ENCODE measurements at regions not wholly inside any gene's neighbourhood (a gene's known extent, or its start where the extent isn't known, plus 50 kb on each side); places are given as distances from the start of the nearest gene placed in this dataset.

- TF ChIP-seq CTCF (IDR thresholded peaks at IDR 0.05; ENCODE audit: borderline replicate concordance, insufficient read depth, low read depth, low read length) = no peak
- H3K4me3 ChIP-seq (ENCODE audit: low read depth, low read length) = no peak overlapping the region
Measured at GRCh38 chr6:40298207-40298606, 289.0 kb downstream of the LRFN2 start.

GRCh38 chr6:40295251-40295950 is 291.8 kb downstream of the LRFN2 start:
- no peak for TF ChIP-seq CTCF (IDR thresholded peaks at IDR 0.05; ENCODE audit: borderline replicate concordance, insufficient read depth, low read depth, low read length)

GRCh38 chr6:40293460-40294185 is 293.5 kb downstream of the LRFN2 start:
- no peak for TF ChIP-seq CTCF (IDR thresholded peaks at IDR 0.05; ENCODE audit: borderline replicate concordance, insufficient read depth, low read depth, low read length)
- H3K4me3 ChIP-seq (ENCODE audit: low read depth, low read length) = no peak overlapping the region

More at GRCh38 chr6:40295251-40295950, 291.8 kb downstream of the LRFN2 start:
- no peak overlapping the region for H3K4me3 ChIP-seq (ENCODE audit: low read depth, low read length)

- no peak overlapping the region for H3K4me3 ChIP-seq (ENCODE audit: low read depth, low read length)
- TF ChIP-seq CTCF (IDR thresholded peaks at IDR 0.05; ENCODE audit: borderline replicate concordance, insufficient read depth, low read depth, low read length) = no peak
Measured at GRCh38 chr6:40293060-40293459, 294.1 kb downstream of the LRFN2 start.

GRCh38 chr6:40290816-40291215 is 296.3 kb downstream of the LRFN2 start:
- no peak overlapping the region for H3K4me3 ChIP-seq (ENCODE audit: low read depth, low read length)
- no peak for TF ChIP-seq CTCF (IDR thresholded peaks at IDR 0.05; ENCODE audit: borderline replicate concordance, insufficient read depth, low read depth, low read length)

- no peak for TF ChIP-seq CTCF (IDR thresholded peaks at IDR 0.05; ENCODE audit: borderline replicate concordance, insufficient read depth, low read depth, low read length)
- H3K4me3 ChIP-seq (ENCODE audit: low read depth, low read length) = no peak overlapping the region
Measured at GRCh38 chr6:40288919-40289318, 298.2 kb downstream of the LRFN2 start.
